K562 (cell line): ENCODE measurements at regions not wholly inside any gene's neighbourhood (a gene's known extent, or its start where the extent isn't known, plus 50 kb on each side); places are given as distances from the start of the nearest gene placed in this dataset.

Experiments used
- CEBPB ChIP-seq: fragments of 450-650 bp; IDR thresholded peaks from 2 replicates; pipeline ENCODE4 v1.6.1; 2016; ENCODE audit warnings: missing genetic modification characterization, missing compliant biosample characterization
- CREB1 ChIP-seq, 2 experiments: sonication (generic) in 1 of 2; formaldehyde crosslinking in 1 of 2; IDR thresholded peaks; 2 replicates each; pipeline versions ENCODE4 v1.6.1 to v1.8.0; 2012 to 2022; ENCODE audit warnings: inconsistent platforms in 1 of 2, mild to moderate bottlenecking in 1 of 2, missing genetic modification reagents in 1 of 2, moderate library complexity in 1 of 2
- EGR1 ChIP-seq: fragments of 450-650 bp; conservative IDR thresholded peaks from 2 replicates; pipeline ENCODE4 v1.6.1; 2017; ENCODE audit warnings: mild to moderate bottlenecking
- GABPA ChIP-seq: fragments of 200-800 bp; sonication (Bioruptor generic); conservative IDR thresholded peaks from 2 replicates; pipeline ENCODE4 v1.6.1; 2016; ENCODE audit warnings: low read depth, missing genetic modification characterization, missing compliant biosample characterization
- MAZ ChIP-seq, 2 experiments: fragments of 450-650 bp in 1 of 2; sonication (generic) in 1 of 2; formaldehyde crosslinking; IDR thresholded peaks in 1 of 2; conservative IDR thresholded peaks in 1 of 2; 2 replicates each; pipeline versions ENCODE4 v1.4.0 to v1.5.0; 2020; ENCODE audit warnings: mild to moderate bottlenecking in 1 of 2, missing genetic modification reagents in 1 of 2
- PHF20 ChIP-seq: fragments of 450-650 bp; IDR thresholded peaks from 2 replicates; pipeline ENCODE4 v1.6.1; 2018; ENCODE audit not compliant: partially characterized antibody
- RFX5 ChIP-seq: IDR thresholded peaks from 2 replicates; pipeline ENCODE4 v1.6.1; 2011; ENCODE audit warnings: low read depth, mild to moderate bottlenecking, improper control_type of control experiment, low read length
- ZNF253 ChIP-seq: fragments of 250-450 bp; sonication (Bioruptor Pico); conservative IDR thresholded peaks from 2 replicates; pipeline ENCODE4 v1.6.1; 2021; ENCODE audit warnings: mild to moderate bottlenecking
- TF ChIP-seq, protein P1 (sequence below): fragments of 450-650 bp; formaldehyde crosslinking; IDR thresholded peaks from 2 replicates; pipeline ENCODE4 v1.4.0; 2020; ENCODE audit warnings: mild to moderate bottlenecking, mixed read lengths
- TF ChIP-seq, protein P2 (sequence below): fragments of 450-650 bp; formaldehyde crosslinking; IDR thresholded peaks from 2 replicates; pipeline ENCODE4 v1.4.0; 2022; ENCODE audit warnings: missing genetic modification characterization
- TF ChIP-seq, protein P3 (sequence below): sonication (generic); formaldehyde crosslinking; IDR thresholded peaks from 2 replicates; pipeline ENCODE4 v1.8.1; 2022; ENCODE audit warnings: missing genetic modification reagents
- TF ChIP-seq, protein P4 (sequence below): sonication (generic); formaldehyde crosslinking; IDR thresholded peaks from 2 replicates; pipeline ENCODE4 v1.8.1; 2023; ENCODE audit warnings: mild to moderate bottlenecking, missing genetic modification reagents
- TF ChIP-seq, protein P5 (sequence below): sonication (generic); formaldehyde crosslinking; IDR thresholded peaks from 2 replicates; pipeline ENCODE4 v1.9.0; 2022; ENCODE audit warnings: mild to moderate bottlenecking, missing genetic modification reagents

DNA sequence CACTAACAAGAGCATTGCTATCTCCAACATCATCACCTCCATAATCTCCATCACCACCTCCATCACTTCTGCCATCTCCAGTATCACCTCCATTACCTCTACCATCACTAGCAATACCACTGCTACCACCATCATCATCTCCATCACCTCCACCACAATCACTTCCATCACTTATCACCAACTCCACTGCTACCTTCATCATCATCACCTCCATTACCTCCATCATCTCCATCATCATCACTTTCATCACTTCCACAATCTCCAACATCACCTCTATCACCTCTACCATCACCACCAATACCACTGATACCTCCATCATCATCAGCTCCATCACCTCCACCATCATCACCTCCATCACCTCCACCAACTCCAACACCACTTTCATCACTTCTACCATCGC is 102.4 kb upstream of the TMEM132C start:
- TF ChIP-seq ZNF253 (CRISPR knock-in tag): no peak
- TF ChIP-seq, protein P1, sequence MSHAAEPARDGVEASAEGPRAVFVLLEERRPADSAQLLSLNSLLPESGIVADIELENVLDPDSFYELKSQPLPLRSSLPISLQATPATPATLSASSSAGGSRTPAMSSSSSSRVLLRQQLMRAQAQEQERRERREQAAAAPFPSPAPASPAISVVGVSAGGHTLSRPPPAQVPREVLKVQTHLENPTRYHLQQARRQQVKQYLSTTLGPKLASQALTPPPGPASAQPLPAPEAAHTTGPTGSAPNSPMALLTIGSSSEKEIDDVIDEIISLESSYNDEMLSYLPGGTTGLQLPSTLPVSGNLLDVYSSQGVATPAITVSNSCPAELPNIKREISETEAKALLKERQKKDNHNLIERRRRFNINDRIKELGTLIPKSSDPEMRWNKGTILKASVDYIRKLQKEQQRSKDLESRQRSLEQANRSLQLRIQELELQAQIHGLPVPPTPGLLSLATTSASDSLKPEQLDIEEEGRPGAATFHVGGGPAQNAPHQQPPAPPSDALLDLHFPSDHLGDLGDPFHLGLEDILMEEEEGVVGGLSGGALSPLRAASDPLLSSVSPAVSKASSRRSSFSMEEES (CRISPR knock-in tag): no peak
- no peak for TF ChIP-seq CREB1 (IDR thresholded peaks at IDR 0.05)
- TF ChIP-seq CREB1 (CRISPR knock-in tag; IDR thresholded peaks at IDR 0.05): no peak
- no peak for TF ChIP-seq EGR1
- TF ChIP-seq, protein P2, sequence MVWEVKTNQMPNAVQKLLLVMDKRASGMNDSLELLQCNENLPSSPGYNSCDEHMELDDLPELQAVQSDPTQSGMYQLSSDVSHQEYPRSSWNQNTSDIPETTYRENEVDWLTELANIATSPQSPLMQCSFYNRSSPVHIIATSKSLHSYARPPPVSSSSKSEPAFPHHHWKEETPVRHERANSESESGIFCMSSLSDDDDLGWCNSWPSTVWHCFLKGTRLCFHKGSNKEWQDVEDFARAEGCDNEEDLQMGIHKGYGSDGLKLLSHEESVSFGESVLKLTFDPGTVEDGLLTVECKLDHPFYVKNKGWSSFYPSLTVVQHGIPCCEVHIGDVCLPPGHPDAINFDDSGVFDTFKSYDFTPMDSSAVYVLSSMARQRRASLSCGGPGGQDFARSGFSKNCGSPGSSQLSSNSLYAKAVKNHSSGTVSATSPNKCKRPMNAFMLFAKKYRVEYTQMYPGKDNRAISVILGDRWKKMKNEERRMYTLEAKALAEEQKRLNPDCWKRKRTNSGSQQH (CRISPR knock-in tag): no peak
- TF ChIP-seq RFX5: no peak
- TF ChIP-seq, protein P3, sequence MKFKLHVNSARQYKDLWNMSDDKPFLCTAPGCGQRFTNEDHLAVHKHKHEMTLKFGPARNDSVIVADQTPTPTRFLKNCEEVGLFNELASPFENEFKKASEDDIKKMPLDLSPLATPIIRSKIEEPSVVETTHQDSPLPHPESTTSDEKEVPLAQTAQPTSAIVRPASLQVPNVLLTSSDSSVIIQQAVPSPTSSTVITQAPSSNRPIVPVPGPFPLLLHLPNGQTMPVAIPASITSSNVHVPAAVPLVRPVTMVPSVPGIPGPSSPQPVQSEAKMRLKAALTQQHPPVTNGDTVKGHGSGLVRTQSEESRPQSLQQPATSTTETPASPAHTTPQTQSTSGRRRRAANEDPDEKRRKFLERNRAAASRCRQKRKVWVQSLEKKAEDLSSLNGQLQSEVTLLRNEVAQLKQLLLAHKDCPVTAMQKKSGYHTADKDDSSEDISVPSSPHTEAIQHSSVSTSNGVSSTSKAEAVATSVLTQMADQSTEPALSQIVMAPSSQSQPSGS (CRISPR knock-in tag): no peak
- no peak for TF ChIP-seq CEBPB (tag)
- no peak for TF ChIP-seq PHF20
- TF ChIP-seq, protein P4, sequence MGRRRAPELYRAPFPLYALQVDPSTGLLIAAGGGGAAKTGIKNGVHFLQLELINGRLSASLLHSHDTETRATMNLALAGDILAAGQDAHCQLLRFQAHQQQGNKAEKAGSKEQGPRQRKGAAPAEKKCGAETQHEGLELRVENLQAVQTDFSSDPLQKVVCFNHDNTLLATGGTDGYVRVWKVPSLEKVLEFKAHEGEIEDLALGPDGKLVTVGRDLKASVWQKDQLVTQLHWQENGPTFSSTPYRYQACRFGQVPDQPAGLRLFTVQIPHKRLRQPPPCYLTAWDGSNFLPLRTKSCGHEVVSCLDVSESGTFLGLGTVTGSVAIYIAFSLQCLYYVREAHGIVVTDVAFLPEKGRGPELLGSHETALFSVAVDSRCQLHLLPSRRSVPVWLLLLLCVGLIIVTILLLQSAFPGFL (CRISPR knock-in tag): no peak
- TF ChIP-seq, protein P5, sequence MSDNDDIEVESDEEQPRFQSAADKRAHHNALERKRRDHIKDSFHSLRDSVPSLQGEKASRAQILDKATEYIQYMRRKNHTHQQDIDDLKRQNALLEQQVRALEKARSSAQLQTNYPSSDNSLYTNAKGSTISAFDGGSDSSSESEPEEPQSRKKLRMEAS (CRISPR knock-in tag): no peak
- TF ChIP-seq MAZ (CRISPR knock-in tag; conservative IDR thresholded peaks at IDR 0.05 in 1 of 2, IDR thresholded peaks at IDR 0.05 in 1 of 2): no peak
- TF ChIP-seq GABPA (tag): no peak
